HCT116 (cell line): ENCODE measurements at regions not wholly inside any gene's neighbourhood (a gene's known extent, or its start where the extent isn't known, plus 50 kb on each side); places are given as distances from the start of the nearest gene placed in this dataset.

Source experiments
- ATAC-seq: fragments of 200-7000 bp; cut with Tn5 transposase; 2 replicates; pipeline ENCODE4 v1.9.1; 2020; ENCODE audit warnings: mild to moderate bottlenecking, moderate library complexity
- BruUV-seq: library from RNA; stranded (reverse); fragments of 400-500 nt; replicated peaks from 2 replicates; lab custom pipeline; 2021; lab: Mats Ljungman, UMichigan
- CTCF ChIA-PET: fragments of 300-600 bp; sonication (Branson Sonifier 250); formaldehyde crosslinking; loops from one replicate; lab custom pipeline; 2021; ENCODE audit warnings: antibody characterized with exemption; lab: Charles Lee
- POLR2A ChIA-PET: fragments of 300-600, 350-600 bp; sonication (Branson Sonifier 250); formaldehyde crosslinking; loops from one replicate; lab custom pipeline; 2021; ENCODE audit warnings: antibody characterized with exemption; lab: Charles Lee
- RAD21 ChIA-PET, 2 experiments: fragments of 300-600 bp; sonication (Branson Sonifier 250); formaldehyde crosslinking; loops; one replicate each; lab custom pipeline; 2023; ENCODE audit warnings: low total read pairs in 2 of 2; ENCODE audit not compliant: uncharacterized antibody in 2 of 2, unreplicated experiment in 2 of 2, low non-redundant PET in 1 of 2; lab: Charles Lee
- DNase-seq: peaks from one replicate; pipeline ENCODE4 v3.0.0-alpha.2; 2010; ENCODE audit warnings: low read depth, low spot score
- H2AFZ ChIP-seq: fragments of 200-600 bp; shearing (Covaris generic), sonication (generic); 2 replicates; pipeline ENCODE4 v1.6.1; 2017; ENCODE audit warnings: low read depth, mixed run types, mixed read lengths, antibody characterized with exemption, low read length; ENCODE audit not compliant: poor library complexity, severe bottlenecking
- H3K27ac ChIP-seq: 2 replicates; pipeline ENCODE4 v1.5.1; 2012; ENCODE audit warnings: low read depth, low read length
- H3K27me3 ChIP-seq: fragments of 200-600 bp; sonication (generic); 2 replicates; pipeline ENCODE4 v1.6.1; 2016; ENCODE audit warnings: mixed run types, low read length, mixed read lengths; ENCODE audit not compliant: insufficient read depth
- H3K36me3 ChIP-seq, 2 experiments: fragments of 200-500 bp in 1 of 2; fragments of 200-600 bp in 1 of 2; sonication (Bioruptor generic) in 1 of 2; sonication (generic) in 1 of 2; 2 replicates each; pipeline versions ENCODE4 v1.5.1 to v1.6.1; 2014 to 2016; ENCODE audit warnings: low read length in 2 of 2, inconsistent platforms in 1 of 2, mixed read lengths in 1 of 2, mixed run types in 1 of 2; ENCODE audit not compliant: insufficient read depth in 2 of 2, control insufficient read depth in 1 of 2
- H3K4me1 ChIP-seq, 2 experiments: fragments of 200-600 bp in 1 of 2; sonication (generic) in 1 of 2; 2 replicates each; pipeline versions ENCODE4 v1.5.1 to v1.6.1; 2012 to 2017; ENCODE audit warnings: low read length in 2 of 2, inconsistent platforms in 1 of 2, mild to moderate bottlenecking in 1 of 2, mixed read lengths in 1 of 2, mixed run types in 1 of 2, moderate library complexity in 1 of 2; ENCODE audit not compliant: insufficient read depth in 2 of 2, control insufficient read depth in 1 of 2
- H3K4me2 ChIP-seq: fragments of 200-600 bp; sonication (generic); 2 replicates; pipeline ENCODE4 v1.6.1; 2017; ENCODE audit warnings: mixed run types, low read length, mixed read lengths
- H3K4me3 ChIP-seq, 2 experiments: fragments of 200-600 bp in 1 of 2; sonication (generic) in 1 of 2; replicated peaks in 1 of 2; 2 replicates each; pipeline ENCODE4 v1.5.1; 2011 to 2016; ENCODE audit warnings: low read length in 2 of 2, control low read depth in 1 of 2, low read depth in 1 of 2, mild to moderate bottlenecking in 1 of 2, mixed read lengths in 1 of 2, mixed run types in 1 of 2
- H3K79me2 ChIP-seq: fragments of 200-600 bp; sonication (generic); 2 replicates; pipeline ENCODE4 v1.6.1; 2017; ENCODE audit warnings: mild to moderate bottlenecking, mixed run types, low read length, moderate library complexity, mixed read lengths; ENCODE audit not compliant: insufficient read depth
- H3K9ac ChIP-seq: fragments of 200-600 bp; sonication (generic); 2 replicates; pipeline ENCODE4 v1.6.1; 2016; ENCODE audit warnings: low read length, mixed read lengths
- H3K9me2 ChIP-seq: fragments of 200-600 bp; sonication (generic), shearing (Covaris generic); 2 replicates; pipeline ENCODE4 v1.6.1; 2017; ENCODE audit warnings: mixed run types, mild to moderate bottlenecking, moderate library complexity; ENCODE audit not compliant: insufficient read depth
- H3K9me3 ChIP-seq, 2 experiments: fragments of 200-500 bp in 1 of 2; fragments of 200-600 bp in 1 of 2; sonication (Bioruptor generic) in 1 of 2; sonication (generic) in 1 of 2; 2 replicates each; pipeline ENCODE4 v1.6.1; 2014 to 2017; ENCODE audit warnings: low read length in 2 of 2, mixed read lengths in 2 of 2, inconsistent platforms in 1 of 2, low read depth in 1 of 2, mild to moderate bottlenecking in 1 of 2, mixed run types in 1 of 2, moderate library complexity in 1 of 2; ENCODE audit not compliant: control insufficient read depth in 1 of 2, insufficient read depth in 1 of 2
- H4K20me1 ChIP-seq: fragments of 200-600 bp; sonication (generic), shearing (Covaris generic); 2 replicates; pipeline ENCODE4 v1.6.1; 2017; ENCODE audit warnings: mixed run types, mild to moderate bottlenecking, moderate library complexity; ENCODE audit not compliant: insufficient read depth
- CEBPB ChIP-seq: IDR thresholded peaks from 2 replicates; pipeline ENCODE4 v1.6.1; 2012; ENCODE audit warnings: low read depth
- ELF1 ChIP-seq: IDR thresholded peaks from 2 replicates; pipeline ENCODE4 v1.6.1; 2012; ENCODE audit warnings: low read depth, borderline replicate concordance
- POLR2AphosphoS5 ChIP-seq: IDR thresholded peaks from 2 replicates; pipeline ENCODE4 v1.6.1; 2011; ENCODE audit warnings: mild to moderate bottlenecking, low read depth, low read length, moderate library complexity
- SRF ChIP-seq: IDR thresholded peaks from 2 replicates; pipeline ENCODE4 v1.6.1; 2012; ENCODE audit warnings: low read depth
- ZFX ChIP-seq: fragments of 450-650 bp; IDR thresholded peaks from 2 replicates; pipeline ENCODE4 v1.6.1; 2017
- intact Hi-C: fragments of 100-400 bp; cut with micrococcal nuclease; formaldehyde crosslinking; loops from 2 replicates; pipeline ENCODE4 v1.10.0; 2022
- TF ChIP-seq, protein P1 (sequence below): IDR thresholded peaks from 2 replicates; pipeline ENCODE4 v1.6.1; 2011; ENCODE audit warnings: mild to moderate bottlenecking, low read length, moderate library complexity; ENCODE audit not compliant: insufficient replicate concordance; ENCODE audit errors: extremely low read depth
- TF ChIP-seq, protein P2 (sequence below): IDR thresholded peaks from 2 replicates; pipeline ENCODE4 v1.6.1; 2012
- TF ChIP-seq, protein P3 (sequence below), 3 experiments: fragments of 200-600 bp in 1 of 3; sonication (generic) in 1 of 3; IDR thresholded peaks in 2 of 3; conservative IDR thresholded peaks in 1 of 3; 2 replicates each; pipeline ENCODE4 v1.5.1; 2012 to 2017; ENCODE audit warnings: low read depth in 2 of 3, low read length in 2 of 3, antibody characterized with exemption in 1 of 3, borderline replicate concordance in 1 of 3, control low read depth in 1 of 3, mild to moderate bottlenecking in 1 of 3, mixed read lengths in 1 of 3, mixed run types in 1 of 3, moderate library complexity in 1 of 3; ENCODE audit not compliant: insufficient read depth in 1 of 3

DNA sequence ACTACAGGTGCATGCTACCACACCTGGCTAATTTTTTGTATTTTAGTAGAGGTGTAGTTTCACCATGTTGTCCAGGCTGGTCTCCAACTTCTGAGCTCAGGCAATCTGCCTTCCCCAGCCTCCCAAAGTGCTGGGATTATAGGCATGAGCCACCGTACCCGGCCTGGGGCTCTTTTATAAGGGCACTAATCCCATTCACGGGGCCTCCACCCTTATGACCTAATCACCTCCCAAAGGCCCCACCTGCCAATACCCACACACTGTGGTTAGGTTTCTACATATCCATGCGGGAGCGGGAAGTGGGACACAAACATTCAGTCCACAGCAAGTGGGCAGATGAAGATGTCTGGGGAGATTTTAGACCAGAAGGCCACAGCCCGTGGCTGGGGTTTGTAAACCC lies 164.7 kb upstream of the SH3BP4 start:
- Histone ChIP-seq H3K9me3 (peaks cover 0 to 5% of the 10 kb centered on the region in 2 experiments; a peak in 1 of 4 replicates), H3K4me1 (no peaks in the 10 kb centered on the region), H3K36me3 (no peaks in the 10 kb centered on the region), H4K20me1 (no peaks in the 10 kb centered on the region), H3K4me3 (no peak overlapping the region), H3K9ac (no peak overlapping the region), H3K27ac (no peak overlapping the region), H3K4me2 (no peak overlapping the region), H2AFZ (no peak overlapping the region), H3K79me2 (no peaks in the 10 kb centered on the region), H3K9me2 (no peaks in the 10 kb centered on the region), H3K27me3 (no peaks in the 10 kb centered on the region)
- ChIA-PET POLR2A (no interaction called here), CTCF (no interaction called here), RAD21 (no interaction called here)
- intact Hi-C loops: no loop called here
- ATAC-seq (no peak), DNase-seq (no peak)
- TF ChIP-seq, protein P1, sequence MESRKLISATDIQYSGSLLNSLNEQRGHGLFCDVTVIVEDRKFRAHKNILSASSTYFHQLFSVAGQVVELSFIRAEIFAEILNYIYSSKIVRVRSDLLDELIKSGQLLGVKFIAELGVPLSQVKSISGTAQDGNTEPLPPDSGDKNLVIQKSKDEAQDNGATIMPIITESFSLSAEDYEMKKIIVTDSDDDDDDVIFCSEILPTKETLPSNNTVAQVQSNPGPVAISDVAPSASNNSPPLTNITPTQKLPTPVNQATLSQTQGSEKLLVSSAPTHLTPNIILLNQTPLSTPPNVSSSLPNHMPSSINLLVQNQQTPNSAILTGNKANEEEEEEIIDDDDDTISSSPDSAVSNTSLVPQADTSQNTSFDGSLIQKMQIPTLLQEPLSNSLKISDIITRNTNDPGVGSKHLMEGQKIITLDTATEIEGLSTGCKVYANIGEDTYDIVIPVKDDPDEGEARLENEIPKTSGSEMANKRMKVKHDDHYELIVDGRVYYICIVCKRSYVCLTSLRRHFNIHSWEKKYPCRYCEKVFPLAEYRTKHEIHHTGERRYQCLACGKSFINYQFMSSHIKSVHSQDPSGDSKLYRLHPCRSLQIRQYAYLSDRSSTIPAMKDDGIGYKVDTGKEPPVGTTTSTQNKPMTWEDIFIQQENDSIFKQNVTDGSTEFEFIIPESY: no peak
- TF ChIP-seq CEBPB (no peak), ELF1 (no peak), POLR2AphosphoS5 (no peak), SRF (no peak), ZFX (no peak)
- TF ChIP-seq, protein P2, sequence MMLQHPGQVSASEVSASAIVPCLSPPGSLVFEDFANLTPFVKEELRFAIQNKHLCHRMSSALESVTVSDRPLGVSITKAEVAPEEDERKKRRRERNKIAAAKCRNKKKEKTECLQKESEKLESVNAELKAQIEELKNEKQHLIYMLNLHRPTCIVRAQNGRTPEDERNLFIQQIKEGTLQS: no peak
- TF ChIP-seq, protein P3, sequence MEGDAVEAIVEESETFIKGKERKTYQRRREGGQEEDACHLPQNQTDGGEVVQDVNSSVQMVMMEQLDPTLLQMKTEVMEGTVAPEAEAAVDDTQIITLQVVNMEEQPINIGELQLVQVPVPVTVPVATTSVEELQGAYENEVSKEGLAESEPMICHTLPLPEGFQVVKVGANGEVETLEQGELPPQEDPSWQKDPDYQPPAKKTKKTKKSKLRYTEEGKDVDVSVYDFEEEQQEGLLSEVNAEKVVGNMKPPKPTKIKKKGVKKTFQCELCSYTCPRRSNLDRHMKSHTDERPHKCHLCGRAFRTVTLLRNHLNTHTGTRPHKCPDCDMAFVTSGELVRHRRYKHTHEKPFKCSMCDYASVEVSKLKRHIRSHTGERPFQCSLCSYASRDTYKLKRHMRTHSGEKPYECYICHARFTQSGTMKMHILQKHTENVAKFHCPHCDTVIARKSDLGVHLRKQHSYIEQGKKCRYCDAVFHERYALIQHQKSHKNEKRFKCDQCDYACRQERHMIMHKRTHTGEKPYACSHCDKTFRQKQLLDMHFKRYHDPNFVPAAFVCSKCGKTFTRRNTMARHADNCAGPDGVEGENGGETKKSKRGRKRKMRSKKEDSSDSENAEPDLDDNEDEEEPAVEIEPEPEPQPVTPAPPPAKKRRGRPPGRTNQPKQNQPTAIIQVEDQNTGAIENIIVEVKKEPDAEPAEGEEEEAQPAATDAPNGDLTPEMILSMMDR (IDR thresholded peaks at IDR 0.05 in 2 of 3, conservative IDR thresholded peaks at IDR 0.05 in 1 of 3; ENCODE audit: borderline replicate concordance in 1 of 3, insufficient read depth in 1 of 3, low read depth in 2 of 3, low read length in 2 of 3): no peak
- no TSS peak for BruUV-seq
